ENCODE measurements at regions not wholly inside any gene's neighbourhood (a gene's known extent, or its start where the extent isn't known, plus 50 kb on each side); places are given as distances from the start of the nearest gene placed in this dataset.

GRCh38 chr10:2926918-2927660, 140.3 kb upstream of the PFKP start:
- H3K27me3 Mint-ChIP-seq (ENCODE audit: insufficient read depth), result peaks cover 34% of the 10 kb centered on the region

GRCh38 chr10:2925631-2926030, 141.7 kb upstream of the PFKP start:
- no peak for DNase-seq
- Mint-ChIP-seq H3K27ac (no peak overlapping the region), H3K9me3 (no peaks in the 10 kb centered on the region), H3K4me1 (ENCODE audit: low read depth) (peaks cover 24% of the 10 kb centered on the region), H3K27me3 (ENCODE audit: insufficient read depth) (peaks cover 33% of the 10 kb centered on the region), H3K36me3 (ENCODE audit: low read depth) (no peaks in the 10 kb centered on the region), H3K4me3 (no peak overlapping the region)
- no peak for TF ChIP-seq CTCF (IDR thresholded peaks at IDR 0.05)

More at GRCh38 chr10:2926918-2927660, 140.3 kb upstream of the PFKP start:
- TF ChIP-seq CTCF (IDR thresholded peaks at IDR 0.05), result no peak
- Mint-ChIP-seq H3K9me3 (no peaks in the 10 kb centered on the region), H3K36me3 (ENCODE audit: low read depth) (no peaks in the 10 kb centered on the region), H3K4me3 (no peak overlapping the region), H3K4me1 (ENCODE audit: low read depth) (peaks cover 24% of the 10 kb centered on the region), H3K27ac (no peak overlapping the region)
- no peak for DNase-seq

- no peak overlapping the region for H3K27ac Mint-ChIP-seq
- no peaks in the 10 kb centered on the region for H3K9me3 Mint-ChIP-seq
- H3K4me1 Mint-ChIP-seq (ENCODE audit: low read depth), result peaks cover 24% of the 10 kb centered on the region
- no peak for TF ChIP-seq CTCF (IDR thresholded peaks at IDR 0.05)
- H3K4me3 Mint-ChIP-seq, result no peak overlapping the region
- no peak for DNase-seq
- H3K36me3 Mint-ChIP-seq (ENCODE audit: low read depth), result no peaks in the 10 kb centered on the region
- peaks cover 31% of the 10 kb centered on the region for H3K27me3 Mint-ChIP-seq (ENCODE audit: insufficient read depth)
Observed at GRCh38 chr10:2924431-2924830, 142.9 kb upstream of the PFKP start.

- Mint-ChIP-seq H3K27ac (no peak overlapping the region), H3K4me3 (no peak overlapping the region), H3K36me3 (ENCODE audit: low read depth) (no peaks in the 10 kb centered on the region), H3K9me3 (no peaks in the 10 kb centered on the region), H3K4me1 (ENCODE audit: low read depth) (peaks cover 9% of the 10 kb centered on the region), H3K27me3 (ENCODE audit: insufficient read depth) (peaks cover 27% of the 10 kb centered on the region)
- DNase-seq, result no peak
- TF ChIP-seq CTCF (IDR thresholded peaks at IDR 0.05), result no peak; the same call in 1 of the 2 replicates
Observed at GRCh38 chr10:2921956-2922680, 145.2 kb upstream of the PFKP start.

- Mint-ChIP-seq H3K9me3 (no peaks in the 10 kb centered on the region), H3K36me3 (ENCODE audit: low read depth) (no peaks in the 10 kb centered on the region), H3K27me3 (ENCODE audit: insufficient read depth) (peaks cover 21% of the 10 kb centered on the region), H3K27ac (no peak overlapping the region), H3K4me3 (no peak overlapping the region), H3K4me1 (ENCODE audit: low read depth) (peaks cover 5% of the 10 kb centered on the region)
- no peak for TF ChIP-seq CTCF (IDR thresholded peaks at IDR 0.05)
- no peak for DNase-seq
Observed at GRCh38 chr10:2920637-2921036, 146.7 kb upstream of the PFKP start.

Data from HFFc6 (cell line).